ENCODE measurements at regions not wholly inside any gene's neighbourhood (a gene's known extent, or its start where the extent isn't known, plus 50 kb on each side); places are given as distances from the start of the nearest gene placed in this dataset.

DNA sequence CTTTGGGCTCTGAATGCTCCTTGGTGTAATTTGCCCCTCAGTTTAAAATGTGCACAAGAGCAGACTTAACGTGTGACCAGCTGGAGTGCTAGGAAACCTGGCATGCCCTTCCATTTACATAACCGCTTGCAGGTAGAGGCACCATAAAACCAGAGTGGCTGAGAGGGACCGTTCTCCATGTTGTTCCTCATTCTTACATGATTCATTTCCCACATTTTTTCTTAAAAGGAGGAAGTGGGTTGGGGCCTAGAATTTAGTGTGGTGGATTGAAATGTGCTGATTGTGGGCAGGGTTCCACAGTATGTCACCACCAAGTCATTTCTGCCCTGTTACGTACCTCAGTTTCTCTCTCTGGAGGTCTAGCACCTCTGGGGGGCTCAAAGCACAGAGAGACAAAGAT is 375.8 kb upstream of the VSTM2A start:
- Histone ChIP-seq H3K4me2 (ENCODE audit: low read depth, low read length) (no peak overlapping the region), H3K27me3 (ENCODE audit: control insufficient read depth in 1 of 2, insufficient read depth in 2 of 2, low read length in 2 of 2) (no peaks in the 10 kb centered on the region), H3K27ac (ENCODE audit: extremely low read length, insufficient read depth, low read length) (no peak overlapping the region), H4K20me1 (ENCODE audit: insufficient read depth, low read length) (no peaks in the 10 kb centered on the region), H3K9me3 (ENCODE audit: low read length) (peaks cover 80% of the 10 kb centered on the region), H3K36me3 (replicated peaks in 1 of 2; ENCODE audit: control insufficient read depth in 1 of 2, insufficient read depth in 2 of 2, low read length in 2 of 2) (no peaks in the 10 kb centered on the region), H3K79me2 (ENCODE audit: insufficient read depth, low read length) (no peaks in the 10 kb centered on the region), H3K4me1 (ENCODE audit: insufficient read depth, low read length) (no peaks in the 10 kb centered on the region), H2AFZ (ENCODE audit: low read length) (no peak overlapping the region), H3K9ac (ENCODE audit: insufficient read depth, low read depth, low read length) (no peak overlapping the region), H3K4me3 (replicated peaks in 1 of 3; ENCODE audit: insufficient read depth in 1 of 3, low read depth in 2 of 3, low read length in 3 of 3) (no peak overlapping the region)
- DNase-seq (ENCODE audit: low spot score): no peak
- TF ChIP-seq ARNT (IDR thresholded peaks at IDR 0.05): no peak
- TF ChIP-seq TAF1 (CRISPR knock-in tag; IDR thresholded peaks at IDR 0.05): no peak
- TF ChIP-seq ZBTB42 (CRISPR knock-in tag; IDR thresholded peaks at IDR 0.05): no peak
- no peak for TF ChIP-seq PAF1 (CRISPR knock-in tag; IDR thresholded peaks at IDR 0.05)
- no peak for TF ChIP-seq NR2F1 (CRISPR knock-in tag; IDR thresholded peaks at IDR 0.05)
- TF ChIP-seq, protein P1, sequence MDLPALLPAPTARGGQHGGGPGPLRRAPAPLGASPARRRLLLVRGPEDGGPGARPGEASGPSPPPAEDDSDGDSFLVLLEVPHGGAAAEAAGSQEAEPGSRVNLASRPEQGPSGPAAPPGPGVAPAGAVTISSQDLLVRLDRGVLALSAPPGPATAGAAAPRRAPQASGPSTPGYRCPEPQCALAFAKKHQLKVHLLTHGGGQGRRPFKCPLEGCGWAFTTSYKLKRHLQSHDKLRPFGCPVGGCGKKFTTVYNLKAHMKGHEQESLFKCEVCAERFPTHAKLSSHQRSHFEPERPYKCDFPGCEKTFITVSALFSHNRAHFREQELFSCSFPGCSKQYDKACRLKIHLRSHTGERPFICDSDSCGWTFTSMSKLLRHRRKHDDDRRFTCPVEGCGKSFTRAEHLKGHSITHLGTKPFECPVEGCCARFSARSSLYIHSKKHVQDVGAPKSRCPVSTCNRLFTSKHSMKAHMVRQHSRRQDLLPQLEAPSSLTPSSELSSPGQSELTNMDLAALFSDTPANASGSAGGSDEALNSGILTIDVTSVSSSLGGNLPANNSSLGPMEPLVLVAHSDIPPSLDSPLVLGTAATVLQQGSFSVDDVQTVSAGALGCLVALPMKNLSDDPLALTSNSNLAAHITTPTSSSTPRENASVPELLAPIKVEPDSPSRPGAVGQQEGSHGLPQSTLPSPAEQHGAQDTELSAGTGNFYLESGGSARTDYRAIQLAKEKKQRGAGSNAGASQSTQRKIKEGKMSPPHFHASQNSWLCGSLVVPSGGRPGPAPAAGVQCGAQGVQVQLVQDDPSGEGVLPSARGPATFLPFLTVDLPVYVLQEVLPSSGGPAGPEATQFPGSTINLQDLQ (CRISPR knock-in tag; IDR thresholded peaks at IDR 0.05): no peak
- no peak for TF ChIP-seq POGZ (CRISPR knock-in tag; IDR thresholded peaks at IDR 0.05)
- TF ChIP-seq RARA (CRISPR knock-in tag; IDR thresholded peaks at IDR 0.05): no peak
- TF ChIP-seq, protein P2, sequence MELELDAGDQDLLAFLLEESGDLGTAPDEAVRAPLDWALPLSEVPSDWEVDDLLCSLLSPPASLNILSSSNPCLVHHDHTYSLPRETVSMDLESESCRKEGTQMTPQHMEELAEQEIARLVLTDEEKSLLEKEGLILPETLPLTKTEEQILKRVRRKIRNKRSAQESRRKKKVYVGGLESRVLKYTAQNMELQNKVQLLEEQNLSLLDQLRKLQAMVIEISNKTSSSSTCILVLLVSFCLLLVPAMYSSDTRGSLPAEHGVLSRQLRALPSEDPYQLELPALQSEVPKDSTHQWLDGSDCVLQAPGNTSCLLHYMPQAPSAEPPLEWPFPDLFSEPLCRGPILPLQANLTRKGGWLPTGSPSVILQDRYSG (CRISPR knock-in tag; IDR thresholded peaks at IDR 0.05): no peak
- TF ChIP-seq POLR2A (IDR thresholded peaks at IDR 0.05; ENCODE audit: insufficient read depth in 1 of 2, low read depth in 2 of 2, low read length in 2 of 2): no peak
- no peak for TF ChIP-seq RNF219 (CRISPR knock-in tag; IDR thresholded peaks at IDR 0.05)
- TF ChIP-seq ZNF350 (CRISPR knock-in tag; IDR thresholded peaks at IDR 0.05; ENCODE audit: borderline replicate concordance, low read depth): no peak
- TF ChIP-seq SRY (CRISPR knock-in tag; IDR thresholded peaks at IDR 0.05): no peak
- TF ChIP-seq HOXA3 (CRISPR knock-in tag; IDR thresholded peaks at IDR 0.05): no peak
- no peak for TF ChIP-seq PTBP1 (IDR thresholded peaks at IDR 0.05; ENCODE audit: low read depth, low read length, poor library complexity, severe bottlenecking)
- TF ChIP-seq ZNF782 (CRISPR knock-in tag; IDR thresholded peaks at IDR 0.05; ENCODE audit: borderline replicate concordance): no peak
- TF ChIP-seq NCOR1 (IDR thresholded peaks at IDR 0.05; ENCODE audit: borderline replicate concordance, low read length): no peak
- TF ChIP-seq, protein P3, sequence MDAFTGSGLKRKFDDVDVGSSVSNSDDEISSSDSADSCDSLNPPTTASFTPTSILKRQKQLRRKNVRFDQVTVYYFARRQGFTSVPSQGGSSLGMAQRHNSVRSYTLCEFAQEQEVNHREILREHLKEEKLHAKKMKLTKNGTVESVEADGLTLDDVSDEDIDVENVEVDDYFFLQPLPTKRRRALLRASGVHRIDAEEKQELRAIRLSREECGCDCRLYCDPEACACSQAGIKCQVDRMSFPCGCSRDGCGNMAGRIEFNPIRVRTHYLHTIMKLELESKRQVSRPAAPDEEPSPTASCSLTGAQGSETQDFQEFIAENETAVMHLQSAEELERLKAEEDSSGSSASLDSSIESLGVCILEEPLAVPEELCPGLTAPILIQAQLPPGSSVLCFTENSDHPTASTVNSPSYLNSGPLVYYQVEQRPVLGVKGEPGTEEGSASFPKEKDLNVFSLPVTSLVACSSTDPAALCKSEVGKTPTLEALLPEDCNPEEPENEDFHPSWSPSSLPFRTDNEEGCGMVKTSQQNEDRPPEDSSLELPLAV (CRISPR knock-in tag; conservative IDR thresholded peaks at IDR 0.05; ENCODE audit: low read depth): no peak
- TF ChIP-seq ZNF10 (CRISPR knock-in tag; IDR thresholded peaks at IDR 0.05; ENCODE audit: borderline replicate concordance, low read depth): no peak
- TF ChIP-seq GATA4 (IDR thresholded peaks at IDR 0.05; ENCODE audit: borderline replicate concordance, low read depth): no peak
- ATAC-seq: no peak
- FAIRE-seq: no peak
- in situ Hi-C loops (cut with HindIII; ENCODE audit: extremely low pct_ligation_motif_present, low pct_unique_long_range_greater_than_20kb) (no loop called here), intact Hi-C loops (cut with micrococcal nuclease; ENCODE audit: unreplicated experiment) (no loop called here)
- ChIA-PET CTCF (ENCODE audit: low intra/inter-chr PET ratio, low total read pairs) (no interaction called here), POLR2A (no interaction called here)
- WGBS (ENCODE audit: low lambda C conversion rate): 18% methylated on average over 4 of the region's 4 CpGs
- BruUV-seq (replicated peaks): no TSS peak
